GM19240 (cell line): ENCODE measurements at regions not wholly inside any gene's neighbourhood (a gene's known extent, or its start where the extent isn't known, plus 50 kb on each side); places are given as distances from the start of the nearest gene placed in this dataset.
"Not testable (repeated sequence)": the region's sequence is repeated elsewhere in the genome, so short reads cannot be mapped to it uniquely, and the experiment has no call there.

ENCODE experiments used
- DNase-seq: peaks from one replicate; pipeline ENCODE4 v3.0.0; 2011; ENCODE audit warnings: low spot score; ENCODE audit not compliant: insufficient read length

DNA sequence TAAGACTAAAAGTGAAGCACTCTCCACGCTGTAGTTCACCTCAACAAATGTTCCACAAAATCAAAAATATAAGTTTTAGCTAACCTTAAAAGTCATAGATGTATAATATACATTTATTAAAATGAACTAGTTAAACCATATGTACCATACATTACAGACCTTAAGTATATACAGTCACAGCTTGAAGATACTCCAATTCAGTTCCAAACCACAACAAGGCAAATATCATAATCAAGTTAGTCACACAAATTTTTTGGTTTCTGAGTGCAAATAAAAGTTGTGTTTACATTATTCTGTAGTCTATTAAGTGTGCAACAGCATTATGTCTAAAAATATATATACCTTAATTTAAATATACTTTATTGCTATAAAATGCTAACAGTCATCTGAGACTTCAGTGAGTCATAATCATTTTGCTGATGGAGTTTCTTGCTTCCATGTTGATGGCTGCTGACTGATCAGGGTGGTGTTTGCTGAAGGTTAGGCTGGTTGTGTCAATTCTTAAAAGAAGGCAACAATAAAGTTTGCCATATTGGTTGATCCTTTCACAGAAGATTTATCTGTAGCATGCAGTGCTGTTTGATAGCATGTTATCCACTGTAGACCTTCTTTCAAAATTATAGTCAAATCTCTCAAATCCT lies 736.7 kb downstream of the NSUN3 start:
- DNase-seq, result no peak

DNA sequence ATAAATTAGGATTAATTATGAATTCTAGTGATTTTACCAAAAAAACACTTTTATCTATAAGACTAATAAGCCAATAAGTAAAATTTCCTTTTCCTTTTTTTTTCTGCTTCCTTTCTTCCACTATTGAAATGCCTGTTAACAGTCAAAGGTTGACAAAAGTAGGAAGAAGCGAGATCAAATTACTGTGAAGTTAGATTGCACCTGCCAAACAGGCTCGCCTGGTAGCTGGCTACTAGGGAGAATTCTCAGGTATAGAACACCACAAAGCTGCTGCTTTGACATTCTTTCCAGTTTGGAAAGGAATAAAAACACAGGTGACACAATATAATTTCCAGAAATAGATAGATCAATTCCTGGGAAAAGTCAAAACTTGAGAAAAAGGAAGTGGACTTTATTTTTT lies 749.0 kb downstream of the NSUN3 start:
- DNase-seq, result no peak

DNA sequence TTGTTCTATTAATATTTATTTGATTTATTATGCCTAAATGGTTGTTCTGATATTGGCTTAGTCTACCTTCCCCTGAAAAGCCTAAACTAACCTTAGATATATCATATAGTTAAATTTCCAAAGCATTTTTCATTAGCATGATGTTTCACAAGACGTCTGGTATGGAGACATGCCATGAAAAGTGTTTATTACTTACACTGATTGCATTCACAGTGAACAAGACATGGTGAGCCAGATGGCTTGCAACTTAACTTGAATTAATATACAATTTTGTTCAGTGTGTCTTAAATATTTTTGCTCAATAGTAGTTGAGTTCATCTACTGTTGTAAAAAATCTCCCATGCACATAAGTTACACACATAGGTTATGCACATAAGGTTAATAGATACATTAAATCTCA lies 758.4 kb downstream of the NSUN3 start:
- no peak for DNase-seq

DNA sequence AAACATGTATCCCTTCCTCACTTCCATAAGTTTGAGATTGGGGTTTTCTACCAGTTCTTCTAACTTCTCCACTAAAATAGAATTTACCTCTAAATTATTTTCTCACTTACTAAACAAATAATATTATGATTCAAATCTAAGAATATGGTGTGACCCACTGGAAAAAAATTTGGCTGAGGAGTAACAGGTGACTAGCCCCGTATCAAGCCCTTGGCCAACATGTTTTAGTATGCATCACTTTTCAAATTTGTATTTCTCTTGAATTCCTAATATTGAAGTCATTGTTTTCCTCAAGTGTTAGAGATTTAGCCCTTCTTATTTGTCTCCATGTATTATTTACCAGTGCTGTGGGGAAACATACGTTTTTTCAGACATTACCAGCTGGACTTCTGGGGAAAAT lies 759.4 kb downstream of the NSUN3 start:
- DNase-seq, result no peak

DNA sequence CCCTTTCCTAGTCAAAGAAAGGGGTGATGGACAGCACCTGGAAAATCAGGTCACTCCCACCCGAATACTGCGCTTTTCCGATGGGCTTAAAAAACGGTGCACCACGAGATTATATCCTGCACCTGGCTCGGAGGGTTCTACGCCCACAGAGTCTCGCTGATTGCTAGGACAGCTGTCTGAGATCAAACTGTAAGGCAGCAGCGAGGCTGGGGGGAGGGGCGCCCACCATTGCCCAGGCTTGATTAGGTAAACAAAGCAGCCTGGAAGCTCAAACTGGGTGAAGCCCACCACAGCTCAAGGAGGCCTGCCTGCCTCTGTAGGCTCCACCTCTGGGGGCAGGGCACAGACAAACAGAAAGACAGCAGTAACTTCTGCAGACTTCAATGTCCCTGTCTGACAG lies 783.4 kb downstream of the NSUN3 start:
- DNase-seq, result not testable (repeated sequence)

DNA sequence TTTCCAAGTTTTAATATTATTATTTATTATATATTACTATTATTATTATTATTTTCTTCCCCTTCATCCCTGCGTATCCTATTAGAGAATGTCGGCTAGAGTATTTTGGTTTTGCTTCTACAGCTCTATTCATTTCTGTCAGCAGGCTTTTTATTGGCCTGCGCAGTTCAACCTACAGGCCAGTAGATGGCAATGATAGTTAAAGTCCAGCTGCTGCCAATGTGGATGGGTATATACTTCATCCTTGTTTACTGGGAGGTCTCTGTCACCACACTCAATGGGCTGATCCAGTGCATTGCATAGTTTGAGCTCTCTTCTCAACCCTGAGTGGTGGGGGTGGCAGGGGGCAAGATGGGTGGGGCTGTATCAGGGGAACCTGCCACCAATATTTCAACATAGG lies 799.8 kb downstream of the NSUN3 start:
- DNase-seq, result no peak

DNA sequence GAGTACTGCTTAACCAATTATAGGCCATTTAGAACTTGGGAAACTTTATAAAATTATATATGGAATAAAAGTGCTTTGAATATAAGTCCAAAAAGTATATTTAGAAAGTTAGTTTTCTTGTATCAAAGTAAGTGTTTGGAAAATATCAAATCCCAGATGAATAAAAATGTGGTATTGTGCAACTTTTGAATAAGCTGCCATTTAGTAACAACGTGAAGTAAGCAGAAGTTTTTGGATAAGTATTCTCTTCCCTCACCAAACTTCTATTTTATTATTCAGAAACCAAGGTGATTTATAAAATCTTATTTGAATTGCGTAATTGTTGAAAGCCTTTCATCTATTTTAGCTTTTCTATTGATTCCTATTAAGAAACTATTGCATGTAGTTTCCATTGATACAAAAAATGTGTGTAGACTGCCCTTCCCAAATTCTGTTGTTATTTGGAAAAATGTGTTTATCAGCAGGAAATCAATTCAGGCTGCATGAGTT lies 806.2 kb downstream of the NSUN3 start:
- no peak for DNase-seq

DNA sequence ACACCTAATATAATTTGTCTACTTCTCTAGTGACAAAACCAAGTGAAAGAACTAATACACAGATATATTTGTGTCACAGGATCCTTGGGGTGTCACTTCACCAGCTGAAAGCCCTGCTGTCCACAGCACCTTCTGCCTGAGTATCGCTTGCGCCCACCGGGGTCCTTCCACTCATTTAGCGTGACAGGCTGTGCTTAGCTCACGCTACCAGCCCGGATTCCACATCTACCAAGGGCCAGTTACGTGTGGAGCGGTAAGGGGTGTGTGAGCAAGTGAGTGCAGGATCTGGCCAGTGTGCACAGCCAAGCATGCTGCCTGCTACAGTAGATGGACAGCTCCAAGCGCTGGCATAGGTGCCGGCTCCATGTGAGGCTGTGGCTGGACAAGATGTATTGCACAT lies 810.9 kb downstream of the NSUN3 start:
- no peak for DNase-seq

DNA sequence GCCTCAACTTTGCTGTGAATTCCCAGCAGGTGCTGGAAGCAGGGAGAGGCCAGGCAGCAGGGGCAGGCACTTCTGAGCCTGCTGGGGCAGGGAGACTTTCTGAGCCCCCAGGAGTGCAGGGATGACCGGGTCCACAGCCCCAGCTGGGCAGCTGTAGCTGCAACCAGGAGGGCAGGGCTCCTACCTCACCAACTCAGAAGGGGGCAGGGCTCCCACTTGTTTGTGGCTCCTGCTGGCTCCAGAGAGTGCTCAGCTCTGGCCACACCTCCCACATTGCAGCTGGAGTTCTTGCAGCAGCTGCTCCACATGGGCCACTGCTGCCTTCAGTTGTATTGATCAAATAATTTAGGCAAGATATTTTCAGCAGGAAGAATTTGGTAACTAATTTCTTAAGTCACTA lies 812.3 kb downstream of the NSUN3 start:
- DNase-seq, result no peak

DNA sequence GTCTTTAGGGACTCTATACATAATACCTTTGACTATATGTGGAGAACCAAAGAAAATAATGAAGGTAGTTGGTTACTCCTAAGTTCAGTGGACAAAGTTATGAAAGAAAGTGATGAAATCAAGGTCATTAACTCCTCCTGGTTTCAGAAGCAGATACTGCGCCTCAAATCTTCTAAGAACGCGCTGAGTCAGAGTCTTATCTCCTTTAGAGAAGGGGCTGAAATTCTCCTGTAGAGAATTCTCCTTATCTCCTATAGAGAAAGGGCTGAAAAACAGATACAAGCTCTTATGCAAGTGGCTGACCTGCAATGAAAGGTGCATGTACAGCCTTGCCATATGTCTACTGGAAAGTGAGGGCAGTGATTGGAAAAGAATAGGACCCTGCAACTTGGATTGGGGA lies 824.2 kb downstream of the NSUN3 start:
- DNase-seq, result no peak

DNA sequence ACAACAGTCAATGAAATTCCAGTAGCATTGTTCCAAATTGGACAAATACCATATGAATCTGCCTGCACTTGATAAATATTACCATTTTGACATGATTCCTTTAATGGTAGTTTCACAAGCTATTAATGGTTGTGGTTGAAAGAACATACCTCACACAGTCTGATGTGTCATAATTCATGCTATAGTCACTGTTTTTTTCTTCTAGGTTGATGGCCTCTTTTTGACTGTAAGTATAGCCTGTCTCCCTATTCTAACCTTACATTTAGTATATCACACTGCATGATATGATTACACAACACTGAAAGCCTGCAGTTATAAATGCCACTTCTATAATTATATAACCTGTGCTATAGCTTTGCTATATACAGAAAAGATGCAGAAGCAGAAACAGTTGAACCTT lies 834.1 kb downstream of the NSUN3 start:
- DNase-seq, result no peak

DNA sequence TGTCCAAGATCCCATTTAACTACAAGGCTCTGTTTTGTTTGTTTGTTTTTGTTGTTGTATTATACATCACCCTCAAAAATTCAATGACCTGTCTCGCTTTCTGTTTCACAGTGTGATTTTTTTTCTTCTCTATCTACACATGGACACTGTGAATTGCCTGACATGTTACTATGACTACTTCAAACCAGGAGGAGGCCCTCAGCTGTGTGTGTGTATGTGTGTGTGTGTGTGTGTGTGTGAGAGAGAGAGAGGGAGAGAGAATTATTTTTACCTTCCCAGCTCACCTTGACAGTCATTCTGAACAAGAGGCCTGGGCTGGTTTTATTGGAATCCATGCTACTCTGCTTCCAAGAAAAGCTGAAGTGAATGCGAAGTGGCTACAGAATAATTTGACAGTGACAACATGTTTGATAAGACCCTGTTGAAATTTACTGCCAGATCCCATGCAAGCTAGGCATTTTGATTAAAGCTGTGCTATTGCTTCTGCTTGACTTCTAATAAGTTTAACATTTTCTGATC lies 841.4 kb downstream of the NSUN3 start:
- no peak for DNase-seq

DNA sequence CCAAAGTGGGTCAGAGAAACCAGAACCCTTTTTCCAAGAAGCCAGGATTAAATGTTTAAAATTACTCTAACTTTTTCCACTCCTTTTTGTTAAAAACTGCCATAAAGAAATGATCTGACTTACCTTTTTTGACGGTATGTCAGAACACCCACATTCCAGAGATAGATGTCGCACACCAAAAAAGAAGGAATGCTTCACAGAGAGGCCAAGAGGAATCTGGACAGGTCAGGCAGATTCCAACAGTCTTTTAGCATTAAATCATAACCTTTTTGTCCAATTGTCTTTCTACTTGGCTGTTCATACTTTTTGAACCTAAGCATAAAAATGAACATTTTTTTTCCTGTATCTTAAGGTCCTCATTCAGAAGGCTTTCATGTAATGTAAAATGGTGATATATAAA lies 846.9 kb downstream of the NSUN3 start:
- DNase-seq, result no peak

DNA sequence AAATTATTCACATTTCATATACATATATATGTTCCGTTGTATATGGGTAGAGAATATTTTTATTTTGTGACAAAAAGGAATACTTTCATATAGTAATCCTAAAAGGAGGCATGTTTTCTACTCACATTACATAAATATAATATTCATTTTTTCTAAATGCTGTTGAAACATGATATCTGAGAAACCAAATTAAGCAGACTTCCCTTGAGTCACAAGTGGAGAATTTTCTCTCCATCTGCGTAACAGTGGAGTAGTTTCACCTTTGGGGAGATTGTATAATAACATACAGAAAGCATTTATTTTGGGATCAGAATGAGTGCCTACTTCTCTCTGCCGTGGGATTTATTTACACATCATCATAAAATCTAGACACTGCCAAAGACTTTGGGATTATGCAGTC lies 849.8 kb downstream of the NSUN3 start:
- no peak for DNase-seq

DNA sequence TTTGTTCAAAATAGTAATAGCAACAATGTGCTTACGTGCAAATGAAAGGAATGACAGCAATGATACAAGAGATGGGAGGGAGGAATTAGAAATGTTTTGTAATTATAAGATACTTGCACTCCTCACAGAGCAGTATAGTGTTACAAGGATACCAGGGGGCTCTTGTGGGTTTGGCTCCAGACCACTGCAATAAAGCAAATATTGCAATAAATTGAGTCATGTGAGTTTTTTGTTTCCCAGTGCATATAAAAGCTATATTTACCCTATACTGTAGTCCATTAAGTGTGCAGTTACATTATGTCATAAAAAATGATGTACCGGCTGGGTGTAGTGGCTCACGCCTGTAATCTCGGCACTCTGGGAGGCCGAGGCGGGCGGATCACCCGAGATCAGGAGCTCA lies 864.3 kb downstream of the NSUN3 start:
- DNase-seq, result no peak

DNA sequence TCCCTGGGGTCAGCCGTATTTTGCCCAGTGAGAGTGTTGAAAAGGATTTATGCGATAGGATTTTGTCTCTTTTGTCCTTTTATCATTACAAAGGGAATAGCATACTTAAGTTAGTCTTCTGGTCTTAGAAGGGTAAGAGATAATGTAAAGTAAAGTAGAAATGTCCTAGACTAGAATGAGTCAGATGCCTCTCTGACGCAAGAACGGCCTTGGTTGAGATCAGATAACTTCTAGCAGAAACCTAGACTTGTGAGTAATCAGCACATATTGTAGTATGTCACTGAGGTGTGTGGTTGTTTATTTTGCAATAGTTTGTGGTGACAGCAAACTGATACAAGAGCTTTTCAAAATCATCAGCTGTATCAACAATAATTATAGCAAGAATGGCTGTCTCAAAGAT lies 866.1 kb downstream of the NSUN3 start:
- DNase-seq, result no peak

DNA sequence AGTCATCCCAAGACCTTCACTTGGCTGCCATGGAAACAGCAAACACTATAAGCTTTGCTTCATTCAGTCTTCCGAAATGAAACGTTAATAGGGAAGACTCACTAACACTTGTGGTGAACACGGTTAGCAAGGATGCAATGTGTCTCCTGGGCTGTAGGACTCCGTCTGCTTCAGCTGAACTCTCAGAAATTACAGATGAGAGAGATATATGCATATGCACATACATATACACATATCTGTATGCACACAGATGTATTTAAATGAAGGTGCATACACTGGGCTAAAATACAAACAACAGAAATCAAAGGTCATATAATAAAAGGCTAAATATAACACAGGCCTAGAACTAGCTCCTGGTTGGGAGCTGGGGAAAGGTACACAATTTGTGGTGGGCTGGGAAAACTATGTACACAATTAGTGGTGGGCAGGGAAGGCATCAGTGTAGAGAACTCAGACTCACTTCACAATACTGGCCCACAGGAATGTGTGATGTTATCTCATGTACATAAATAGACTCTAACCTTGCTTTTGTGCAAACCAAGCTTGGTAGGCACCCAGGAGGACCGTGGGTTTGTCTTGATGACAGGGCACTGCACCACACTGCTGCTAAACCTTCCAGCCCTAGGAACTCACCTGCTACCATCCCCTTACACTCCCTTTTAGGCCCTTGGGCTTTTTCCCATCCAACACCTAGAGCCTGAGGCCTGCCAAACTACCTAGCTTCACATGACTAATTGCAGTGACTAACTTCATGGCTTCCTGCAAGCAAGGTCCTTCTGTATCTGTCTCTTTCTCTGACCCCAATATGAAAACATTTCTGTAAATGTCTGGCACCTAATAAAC lies 873.1 kb downstream of the NSUN3 start:
- DNase-seq, result no peak

DNA sequence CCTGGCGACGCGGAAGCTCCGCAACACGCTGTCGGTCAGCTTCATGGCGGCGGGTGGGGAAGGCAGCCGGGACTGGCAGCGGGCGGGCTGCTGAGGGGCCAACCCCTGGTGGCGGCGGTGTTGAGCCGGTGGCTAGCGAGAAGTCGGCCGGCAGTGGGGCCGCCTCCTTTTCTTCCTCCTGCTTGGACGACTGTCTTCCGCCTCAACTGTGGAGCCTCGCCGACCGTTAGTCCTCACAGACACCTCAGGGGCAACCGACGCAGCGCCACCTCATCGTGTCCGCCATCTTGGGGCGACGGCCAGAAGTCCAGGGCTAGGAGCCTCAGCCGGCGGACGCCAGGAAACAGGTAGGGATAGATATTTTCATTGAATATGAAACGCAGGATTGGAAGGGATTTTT lies 875.1 kb downstream of the NSUN3 start:
- DNase-seq, result no peak

DNA sequence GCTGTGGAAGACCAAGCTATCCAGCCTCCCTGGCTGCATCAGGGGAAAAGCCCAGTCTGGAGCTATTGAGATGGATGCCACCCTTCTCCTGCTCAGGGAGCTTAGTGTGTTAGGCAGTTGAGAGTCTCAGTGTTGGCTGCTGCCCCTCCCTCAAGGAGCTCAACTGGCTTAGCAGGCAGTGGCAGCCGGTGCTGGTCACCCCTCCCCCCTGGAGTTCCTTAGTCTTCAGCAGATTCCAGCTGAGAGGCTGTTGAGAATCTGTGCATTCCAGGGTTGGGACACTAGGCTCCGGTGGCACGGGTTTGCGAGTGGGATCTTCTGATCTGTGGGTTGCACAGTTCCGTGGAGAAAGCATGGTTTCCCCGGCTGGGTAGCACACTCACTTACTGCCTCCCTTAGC lies 883.8 kb downstream of the NSUN3 start:
- no peak for DNase-seq

DNA sequence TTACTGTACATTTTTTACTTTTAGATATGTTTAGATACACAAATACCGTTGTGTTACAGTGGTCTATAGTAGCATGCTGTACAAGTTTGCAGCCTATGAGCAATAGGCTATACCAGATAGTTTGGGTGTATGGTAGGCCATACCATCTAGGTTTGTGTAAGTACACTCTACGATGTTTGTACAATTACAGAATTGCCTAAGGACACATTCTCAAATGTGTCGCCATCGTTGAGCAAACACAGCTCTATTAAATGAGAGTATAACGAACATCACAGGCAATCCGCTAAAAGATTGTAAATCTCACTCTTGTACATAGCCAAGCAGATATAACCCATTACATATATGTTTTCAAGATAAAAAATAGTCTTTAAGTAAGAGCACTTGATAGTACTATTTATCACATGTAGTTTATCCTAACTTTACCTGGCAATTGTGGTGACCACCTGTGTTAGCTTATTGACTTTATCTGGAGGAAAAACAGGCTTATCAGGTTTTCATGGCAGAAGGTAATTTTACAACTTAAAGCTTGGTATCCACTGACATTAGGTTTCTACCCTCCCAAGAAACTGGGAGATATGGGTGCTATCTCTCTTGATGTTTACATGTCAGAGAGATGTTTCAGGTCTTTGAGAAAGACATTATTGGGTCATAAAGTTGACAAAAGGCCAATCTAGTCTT lies 898.7 kb downstream of the NSUN3 start:
- no peak for DNase-seq

DNA sequence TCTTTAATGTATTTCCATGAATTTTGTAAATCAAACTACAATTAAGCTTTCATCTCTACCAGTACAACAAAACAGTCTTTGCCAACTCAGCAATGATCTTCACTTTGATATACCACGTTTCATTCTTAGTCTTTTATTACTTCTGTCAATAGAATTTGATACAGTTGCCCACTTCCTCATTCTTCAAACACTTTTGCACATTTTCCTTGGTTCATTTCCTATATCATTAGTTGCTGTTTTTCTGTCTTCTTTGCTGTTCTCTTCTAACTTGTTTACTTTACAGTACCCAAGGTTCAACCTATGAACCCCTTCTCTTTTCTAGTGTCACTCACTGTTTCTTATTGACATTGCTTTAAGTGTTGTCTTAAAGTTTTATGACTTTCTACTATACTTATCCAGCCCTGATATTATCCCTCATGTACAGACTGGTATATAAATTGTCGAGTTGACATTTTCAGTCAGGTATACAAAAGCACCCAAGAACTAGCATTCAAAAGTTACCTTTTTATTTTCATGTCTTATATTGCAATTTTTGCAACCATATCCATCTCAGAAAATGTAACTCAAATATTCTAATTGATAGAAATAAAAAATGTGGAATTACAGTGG lies 903.1 kb downstream of the NSUN3 start:
- no peak for DNase-seq

DNA sequence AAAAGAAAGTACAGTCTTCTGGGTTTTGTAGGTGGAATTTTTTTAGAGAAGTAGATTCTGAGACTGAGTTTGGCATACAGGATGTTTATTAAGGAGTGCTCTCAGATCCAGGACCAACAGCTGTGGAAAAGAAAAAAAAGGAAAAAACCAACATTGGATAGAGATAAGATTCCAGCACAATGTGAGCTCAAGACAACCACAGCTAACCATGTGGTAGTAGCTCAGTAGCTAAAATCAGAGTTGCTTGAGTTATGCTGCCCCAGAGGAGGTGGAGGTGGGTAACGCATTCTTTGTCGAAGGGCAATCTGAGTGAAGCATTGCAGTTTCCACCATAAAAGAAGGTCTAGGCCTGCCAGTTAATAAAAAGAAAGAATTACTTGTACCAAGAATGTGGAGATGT lies 904.3 kb downstream of the NSUN3 start:
- no peak for DNase-seq
